Choroid plexus epithelial cell (primary cell): ENCODE measurements at regions not wholly inside any gene's neighbourhood (a gene's known extent, or its start where the extent isn't known, plus 50 kb on each side); places are given as distances from the start of the nearest gene placed in this dataset.
A peak's percentile ranks its signal among the peaks of the same experiment; 100 is the strongest.

Experiments used
- DNase-seq: peaks from one replicate; pipeline ENCODE4 v3.0.0-alpha.2; 2010; ENCODE audit warnings: low read depth
- H3K4me3 ChIP-seq: 2 replicates; pipeline ENCODE4 v1.5.1; 2011; ENCODE audit warnings: low read depth, mild to moderate bottlenecking, control low read depth, low read length, moderate library complexity
- CTCF ChIP-seq: conservative IDR thresholded peaks from 2 replicates; pipeline ENCODE4 v1.5.1; 2011; ENCODE audit warnings: low read depth, mild to moderate bottlenecking, control low read depth, inconsistent platforms, low read length, moderate library complexity

- DNase-seq: no peak
- TF ChIP-seq CTCF: no peak
- H3K4me3 ChIP-seq: no peak overlapping the region
Measured at GRCh38 chr15:34651997-34652725, 68.7 kb upstream of the GOLGA8B start.

- no peak for TF ChIP-seq CTCF
- no peak overlapping the region for H3K4me3 ChIP-seq
- DNase-seq: peak; percentile 90
Measured at GRCh38 chr15:34650177-34650576, 66.7 kb upstream of the GOLGA8B start.

GRCh38 chr15:34648294-34648631 is 64.8 kb upstream of the GOLGA8B start:
- no peak overlapping the region for H3K4me3 ChIP-seq
- no peak for TF ChIP-seq CTCF
- DNase-seq: no peak

GRCh38 chr15:34647569-34648293 is 64.3 kb upstream of the GOLGA8B start:
- peak; percentile 42 for DNase-seq
- H3K4me3 ChIP-seq: no peak overlapping the region
- TF ChIP-seq CTCF: no peak

GRCh38 chr15:34646918-34647317 is 63.5 kb upstream of the GOLGA8B start:
- no peak for DNase-seq
- no peak overlapping the region for H3K4me3 ChIP-seq
- TF ChIP-seq CTCF: no peak

GRCh38 chr15:34644851-34645250 is 61.4 kb upstream of the GOLGA8B start:
- DNase-seq: peak; percentile 43
- no peak for TF ChIP-seq CTCF
- no peak overlapping the region for H3K4me3 ChIP-seq

GRCh38 chr15:34644061-34644460 is 60.6 kb upstream of the GOLGA8B start:
- TF ChIP-seq CTCF: no peak
- no peak overlapping the region for H3K4me3 ChIP-seq
- DNase-seq: peak; percentile 99
